ENCODE measurements at regions not wholly inside any gene's neighbourhood (a gene's known extent, or its start where the extent isn't known, plus 50 kb on each side); places are given as distances from the start of the nearest gene placed in this dataset.

- Histone ChIP-seq H2BK12ac (ENCODE audit: low read depth, low read length) (no peak overlapping the region), H3K4me2 (ENCODE audit: insufficient read depth in 1 of 2, low read depth in 2 of 2, low read length in 2 of 2) (no peak overlapping the region), H3K27ac (ENCODE audit: low read depth, low read length) (no peak overlapping the region), H2BK15ac (ENCODE audit: low read length) (no peak overlapping the region), H3K4ac (replicated peaks; ENCODE audit: insufficient read length, low read depth, low read length) (no peak overlapping the region), H4K5ac (ENCODE audit: insufficient read length, low read depth, low read length) (no peak overlapping the region), H3K14ac (ENCODE audit: insufficient read length) (no peak overlapping the region), H3K23ac (ENCODE audit: insufficient read length) (no peak overlapping the region), H2AFZ (ENCODE audit: low read length) (no peak overlapping the region), H2BK20ac (ENCODE audit: low read length) (no peak overlapping the region), H3K4me1 (replicated peaks in 1 of 4; ENCODE audit: control insufficient read depth in 3 of 4, insufficient read depth in 4 of 4, low read length in 3 of 4) (peaks cover 0 to 3% (median 1%) of the 10 kb centered on the region in 4 experiments; a peak in 1 of 7 replicates), H3K27me3 (replicated peaks in 1 of 4; ENCODE audit: control insufficient read depth in 3 of 4, extremely low read depth in 1 of 4, insufficient read depth in 3 of 4, low read length in 3 of 4) (peaks cover 0 to 1% (median 0%) of the 10 kb centered on the region in 4 experiments; a peak in 1 of 7 replicates), H4K91ac (replicated peaks; ENCODE audit: insufficient read length, low read length) (no peak overlapping the region), H2BK120ac (replicated peaks; ENCODE audit: low read depth, low read length) (no peak overlapping the region), H3K79me1 (ENCODE audit: low read depth, low read length) (no peaks in the 10 kb centered on the region), H3K56ac (replicated peaks; ENCODE audit: insufficient read length, low read depth, low read length) (no peak overlapping the region), H3K9ac (replicated peaks in 1 of 4; ENCODE audit: extremely low read depth in 1 of 4, low read depth in 3 of 4, low read length in 3 of 4) (no peak overlapping the region), H4K20me1 (replicated peaks in 1 of 2; ENCODE audit: control insufficient read depth in 1 of 2, insufficient read depth in 2 of 2, low read length in 2 of 2) (no peaks in the 10 kb centered on the region), H2AK5ac (ENCODE audit: low read depth, low read length) (no peak overlapping the region), H4K8ac (ENCODE audit: extremely low read depth, insufficient read depth, low read length) (no peak overlapping the region), H2BK5ac (ENCODE audit: low read depth, low read length) (no peak overlapping the region), H3K23me2 (ENCODE audit: low read depth, low read length) (no peaks in the 10 kb centered on the region), H3K9me3 (ENCODE audit: insufficient read depth in 2 of 2, low read depth in 1 of 2, low read length in 1 of 2) (0 out of 4 replicates have a peak, but pooled peaks cover 0 to 4% of the 10 kb centered on the region in 2 experiments), H3K79me2 (ENCODE audit: control insufficient read depth in 1 of 2, insufficient read depth in 2 of 2, low read length in 2 of 2) (no peaks in the 10 kb centered on the region), H3K18ac (ENCODE audit: extremely low read depth, low read length) (no peak overlapping the region), H3K36me3 (ENCODE audit: control insufficient read depth in 2 of 4, insufficient read depth in 4 of 4, low read length in 3 of 4) (no peaks in the 10 kb centered on the region), H3K4me3 (ENCODE audit: extremely low read depth in 1 of 4, insufficient read depth in 2 of 4, low read depth in 3 of 4, low read length in 4 of 4) (no peak overlapping the region)
- TF ChIP-seq SP1 (IDR thresholded peaks at IDR 0.05; ENCODE audit: low read depth, low read length) (no peak), GABPA (IDR thresholded peaks at IDR 0.05; ENCODE audit: borderline replicate concordance, insufficient read depth, low read length) (no peak), USF2 (IDR thresholded peaks at IDR 0.05; ENCODE audit: low read length) (no peak), CREB1 (IDR thresholded peaks at IDR 0.05) (no peak), FOSL1 (IDR thresholded peaks at IDR 0.05; ENCODE audit: insufficient read depth, low read depth, low read length) (no peak), RXRA (IDR thresholded peaks at IDR 0.05; ENCODE audit: insufficient read depth, low read depth, low read length) (no peak), RFX5 (IDR thresholded peaks at IDR 0.05; ENCODE audit: borderline replicate concordance, low read depth, low read length) (no peak), ASH2L (IDR thresholded peaks at IDR 0.05; ENCODE audit: low read length) (no peak), TEAD4 (IDR thresholded peaks at IDR 0.05; ENCODE audit: low read depth, low read length) (no peak), EGR1 (IDR thresholded peaks at IDR 0.05; ENCODE audit: borderline replicate concordance, low read depth, low read length) (no peak), CBX8 (IDR thresholded peaks at IDR 0.05; ENCODE audit: borderline replicate concordance, low read depth, low read length) (no peak)
- ChIA-PET POLR2A (ENCODE audit: partially characterized antibody) (no interaction called here), CTCF (ENCODE audit: partially characterized antibody) (no interaction called here)
- DNase-seq (ENCODE audit: low read depth in 1 of 2, low spot score in 2 of 2), result no peak
- no peak for FAIRE-seq
- 95% methylated on average over 5 of the region's 5 CpGs; no CpG with 5 or more reads in 1 of the 2 experiments for WGBS, 2 experiments (ENCODE audit: extremely low coverage in 1 of 2, insufficient coverage in 1 of 2, insufficient read length in 1 of 2, insufficient replicate concordance in 2 of 2, low coverage in 1 of 2, low lambda C conversion rate in 2 of 2, missing lambda C conversion rate in 1 of 2)
Observed at GRCh38 chr4:159410891-159411290, 308.0 kb downstream of the RAPGEF2 start.

Data from H1 (cell line).